Testis (tissue), 2 donors: ENCODE measurements at regions not wholly inside any gene's neighbourhood (a gene's known extent, or its start where the extent isn't known, plus 50 kb on each side); places are given as distances from the start of the nearest gene placed in this dataset.

ENCODE experiments used
- POLR2A ChIP-seq: fragments of 450-650 bp; IDR thresholded peaks from one replicate; pipeline ENCODE4 v1.6.1; 2017; ENCODE audit warnings: antibody characterized with exemption, mild to moderate bottlenecking, moderate library complexity
- TF ChIP-seq, protein P1 (sequence below), 3 experiments: fragments of 450-650 bp in 2 of 3; fragments of 200-600 bp in 1 of 3; sonication (generic) in 1 of 3; IDR thresholded peaks; one replicate each; pipeline ENCODE4 v1.5.1; 2016 to 2019; ENCODE audit warnings: antibody characterized with exemption in 3 of 3, mild to moderate bottlenecking in 2 of 3, moderate library complexity in 1 of 3

- no peak for TF ChIP-seq POLR2A
- TF ChIP-seq, protein P1, sequence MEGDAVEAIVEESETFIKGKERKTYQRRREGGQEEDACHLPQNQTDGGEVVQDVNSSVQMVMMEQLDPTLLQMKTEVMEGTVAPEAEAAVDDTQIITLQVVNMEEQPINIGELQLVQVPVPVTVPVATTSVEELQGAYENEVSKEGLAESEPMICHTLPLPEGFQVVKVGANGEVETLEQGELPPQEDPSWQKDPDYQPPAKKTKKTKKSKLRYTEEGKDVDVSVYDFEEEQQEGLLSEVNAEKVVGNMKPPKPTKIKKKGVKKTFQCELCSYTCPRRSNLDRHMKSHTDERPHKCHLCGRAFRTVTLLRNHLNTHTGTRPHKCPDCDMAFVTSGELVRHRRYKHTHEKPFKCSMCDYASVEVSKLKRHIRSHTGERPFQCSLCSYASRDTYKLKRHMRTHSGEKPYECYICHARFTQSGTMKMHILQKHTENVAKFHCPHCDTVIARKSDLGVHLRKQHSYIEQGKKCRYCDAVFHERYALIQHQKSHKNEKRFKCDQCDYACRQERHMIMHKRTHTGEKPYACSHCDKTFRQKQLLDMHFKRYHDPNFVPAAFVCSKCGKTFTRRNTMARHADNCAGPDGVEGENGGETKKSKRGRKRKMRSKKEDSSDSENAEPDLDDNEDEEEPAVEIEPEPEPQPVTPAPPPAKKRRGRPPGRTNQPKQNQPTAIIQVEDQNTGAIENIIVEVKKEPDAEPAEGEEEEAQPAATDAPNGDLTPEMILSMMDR (IDR thresholded peaks at IDR 0.05) = no peak
Measured at GRCh38 chr1:60981357-60981756, 101.0 kb upstream of the NFIA start.
